ENCODE measurements at regions not wholly inside any gene's neighbourhood (a gene's known extent, or its start where the extent isn't known, plus 50 kb on each side); places are given as distances from the start of the nearest gene placed in this dataset.

- TF ChIP-seq USF2 (IDR thresholded peaks at IDR 0.05; ENCODE audit: low read length) (no peak), POU5F1 (IDR thresholded peaks at IDR 0.05; ENCODE audit: low read depth, low read length) (no peak), BCL11A (IDR thresholded peaks at IDR 0.05; ENCODE audit: low read depth in 2 of 2, low read length in 2 of 2) (no peak)
Measured at GRCh38 chr12:126883697-126884096, 1383.3 kb upstream of the TMEM132C start (continued).
